Upper lobe of left lung (tissue), 6 donors: ENCODE measurements at regions not wholly inside any gene's neighbourhood (a gene's known extent, or its start where the extent isn't known, plus 50 kb on each side); places are given as distances from the start of the nearest gene placed in this dataset.

Experiments used
- ATAC-seq, 2 donors: fragments of 200-7000 bp; cut with Tn5 transposase; one replicate each; pipeline ENCODE4 v1.9.1; 2022; ENCODE audit warnings: mild to moderate bottlenecking in 2 of 2, moderate library complexity in 2 of 2; ENCODE audit not compliant: low FRiP score in 2 of 2
- DNase-seq, 2 donors: peaks; one replicate each; pipeline ENCODE4 v3.0.0-alpha.2; 2019 to 2020
- H3K27ac ChIP-seq, 4 donors: fragments of 200-600 bp; sonication (generic); one replicate each; pipeline ENCODE4 v1.5.1; 2016 to 2019
- H3K27me3 ChIP-seq, 4 donors: fragments of 200-600 bp; sonication (generic); one replicate each; pipeline ENCODE4 v1.5.1; 2017 to 2019
- H3K36me3 ChIP-seq, 4 donors: fragments of 200-600 bp; sonication (generic); one replicate each; pipeline ENCODE4 v1.5.1; 2016 to 2019
- H3K4me1 ChIP-seq, 4 donors: fragments of 200-600 bp; sonication (generic); one replicate each; pipeline ENCODE4 v1.5.1; 2018 to 2019
- H3K4me3 ChIP-seq, 4 donors: fragments of 200-600 bp; sonication (generic); one replicate each; pipeline ENCODE4 v1.5.1; 2017 to 2019; ENCODE audit warnings: mild to moderate bottlenecking in 2 of 4, moderate library complexity in 1 of 4
- H3K9me3 ChIP-seq, 4 donors: fragments of 200-600 bp; sonication (generic); one replicate each; pipeline ENCODE4 v1.5.1; 2018 to 2019
- EP300 ChIP-seq, 4 donors: sonication (generic); formaldehyde crosslinking; IDR thresholded peaks; one replicate each; pipeline ENCODE4 v1.5.1; 2017; ENCODE audit warnings: antibody characterized with exemption in 4 of 4, control low read depth in 2 of 4
- POLR2A ChIP-seq, 4 donors: fragments of 450-650 bp; IDR thresholded peaks; one replicate each; pipeline ENCODE4 v1.5.1; 2016 to 2017; ENCODE audit warnings: antibody characterized with exemption in 4 of 4, mild to moderate bottlenecking in 2 of 4
- POLR2AphosphoS5 ChIP-seq, 2 donors: sonication (generic); formaldehyde crosslinking; IDR thresholded peaks; one replicate each; pipeline ENCODE4 v1.5.1; 2017; ENCODE audit warnings: antibody characterized with exemption in 2 of 2
- WGBS, 2 donors: methylation state at CpG; one replicate each; pipeline ENCODE4 v1.1.5; 2017 to 2018; 5-methylcytosine and 5-hydroxymethylcytosine counted together
- TF ChIP-seq, protein P1 (sequence below), 6 experiments: fragments of 450-650 bp in 4 of 6; fragments of 200-600 bp in 2 of 6; sonication (generic) in 2 of 6; IDR thresholded peaks; one replicate each; pipeline ENCODE4 v1.5.1; 2016 to 2019; ENCODE audit warnings: antibody characterized with exemption in 6 of 6
- donor health status: DM: no; HTN: no; CAD: no; lungs with moderate emphysema.
- donor health status: DM: no; HTN: yes; CAD: no; lungs with severe emphysema.

DNA sequence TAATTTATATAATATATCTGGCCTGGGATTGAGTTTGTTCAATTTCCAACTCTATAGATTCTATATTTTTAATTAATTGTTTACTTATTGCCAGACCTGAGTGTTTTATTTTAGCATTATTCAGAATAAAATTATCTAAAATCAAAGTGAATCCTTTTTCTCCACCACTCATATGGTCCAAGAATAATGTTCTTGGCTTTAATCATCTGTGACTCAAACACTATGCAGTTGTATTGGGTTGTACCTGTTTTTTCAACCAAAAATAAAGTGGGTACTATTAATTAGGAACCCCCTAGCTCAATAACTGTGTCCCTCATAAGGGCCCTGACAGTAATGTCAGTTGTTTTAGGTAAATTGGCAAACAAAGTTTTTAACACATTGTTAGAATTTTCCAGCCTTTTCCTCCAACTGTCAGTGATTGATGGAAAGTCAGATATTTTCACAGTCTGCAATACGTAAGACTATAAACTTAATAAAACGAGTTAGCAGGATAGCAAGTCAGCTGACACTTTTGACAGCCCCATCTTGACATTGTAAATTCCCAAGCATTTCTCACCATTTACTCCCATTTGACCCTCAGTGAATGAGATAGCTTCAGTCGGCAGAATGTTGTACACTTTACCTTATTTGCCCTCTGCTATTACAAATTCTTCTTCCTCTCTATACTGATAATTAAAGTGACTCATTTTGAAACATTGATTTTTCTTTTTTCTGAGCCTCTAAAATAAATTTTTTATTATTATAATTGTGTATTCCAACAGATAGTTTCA, 587.4 kb downstream of the METTL4 start:
- no peak for DNase-seq
- H3K9me3 ChIP-seq = no peaks in the 10 kb centered on the region
- no peak overlapping the region for H3K4me3 ChIP-seq
- ATAC-seq = no peak
- H3K36me3 ChIP-seq = no peaks in the 10 kb centered on the region
- 39 to 50% methylated on average over 3 of the region's 3 CpGs for WGBS, 2 donors
- H3K27me3 ChIP-seq = no peaks in the 10 kb centered on the region
- no peaks in the 10 kb centered on the region for H3K4me1 ChIP-seq
- TF ChIP-seq POLR2A (IDR thresholded peaks at IDR 0.05) (no peak), POLR2AphosphoS5 (IDR thresholded peaks at IDR 0.05) (no peak), EP300 (IDR thresholded peaks at IDR 0.05) (no peak)
- TF ChIP-seq, protein P1, sequence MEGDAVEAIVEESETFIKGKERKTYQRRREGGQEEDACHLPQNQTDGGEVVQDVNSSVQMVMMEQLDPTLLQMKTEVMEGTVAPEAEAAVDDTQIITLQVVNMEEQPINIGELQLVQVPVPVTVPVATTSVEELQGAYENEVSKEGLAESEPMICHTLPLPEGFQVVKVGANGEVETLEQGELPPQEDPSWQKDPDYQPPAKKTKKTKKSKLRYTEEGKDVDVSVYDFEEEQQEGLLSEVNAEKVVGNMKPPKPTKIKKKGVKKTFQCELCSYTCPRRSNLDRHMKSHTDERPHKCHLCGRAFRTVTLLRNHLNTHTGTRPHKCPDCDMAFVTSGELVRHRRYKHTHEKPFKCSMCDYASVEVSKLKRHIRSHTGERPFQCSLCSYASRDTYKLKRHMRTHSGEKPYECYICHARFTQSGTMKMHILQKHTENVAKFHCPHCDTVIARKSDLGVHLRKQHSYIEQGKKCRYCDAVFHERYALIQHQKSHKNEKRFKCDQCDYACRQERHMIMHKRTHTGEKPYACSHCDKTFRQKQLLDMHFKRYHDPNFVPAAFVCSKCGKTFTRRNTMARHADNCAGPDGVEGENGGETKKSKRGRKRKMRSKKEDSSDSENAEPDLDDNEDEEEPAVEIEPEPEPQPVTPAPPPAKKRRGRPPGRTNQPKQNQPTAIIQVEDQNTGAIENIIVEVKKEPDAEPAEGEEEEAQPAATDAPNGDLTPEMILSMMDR (IDR thresholded peaks at IDR 0.05) = no peak
- H3K27ac ChIP-seq = no peak overlapping the region

GRCh38 chr18:1993866-1994265, 577.4 kb downstream of the METTL4 start:
- H3K9me3 ChIP-seq = no peaks in the 10 kb centered on the region
- 89 to 94% methylated on average over 3 of the region's 3 CpGs for WGBS, 2 donors
- H3K27me3 ChIP-seq = no peaks in the 10 kb centered on the region
- ATAC-seq (no peak), DNase-seq (no peak)
- TF ChIP-seq POLR2AphosphoS5 (IDR thresholded peaks at IDR 0.05) (no peak), EP300 (IDR thresholded peaks at IDR 0.05) (no peak), POLR2A (IDR thresholded peaks at IDR 0.05) (no peak)
- TF ChIP-seq, protein P1 (IDR thresholded peaks at IDR 0.05) = no peak
- no peaks in the 10 kb centered on the region for H3K4me1 ChIP-seq
- no peaks in the 10 kb centered on the region for H3K36me3 ChIP-seq
- no peak overlapping the region for H3K27ac ChIP-seq
- no peak overlapping the region for H3K4me3 ChIP-seq

- Histone ChIP-seq H3K27me3 (no peaks in the 10 kb centered on the region), H3K4me1 (no peaks in the 10 kb centered on the region), H3K27ac (no peak overlapping the region), H3K4me3 (no peak overlapping the region), H3K36me3 (no peaks in the 10 kb centered on the region), H3K9me3 (no peaks in the 10 kb centered on the region)
- DNase-seq (no peak), ATAC-seq (no peak)
- 34 to 41% methylated on average over 2 of the region's 2 CpGs for WGBS, 2 donors
- TF ChIP-seq POLR2AphosphoS5 (IDR thresholded peaks at IDR 0.05) = no peak
- TF ChIP-seq, protein P1 (IDR thresholded peaks at IDR 0.05) = no peak
- TF ChIP-seq EP300 (IDR thresholded peaks at IDR 0.05) = no peak
Measured at GRCh38 chr18:1994471-1994870, 576.8 kb downstream of the METTL4 start.

DNA sequence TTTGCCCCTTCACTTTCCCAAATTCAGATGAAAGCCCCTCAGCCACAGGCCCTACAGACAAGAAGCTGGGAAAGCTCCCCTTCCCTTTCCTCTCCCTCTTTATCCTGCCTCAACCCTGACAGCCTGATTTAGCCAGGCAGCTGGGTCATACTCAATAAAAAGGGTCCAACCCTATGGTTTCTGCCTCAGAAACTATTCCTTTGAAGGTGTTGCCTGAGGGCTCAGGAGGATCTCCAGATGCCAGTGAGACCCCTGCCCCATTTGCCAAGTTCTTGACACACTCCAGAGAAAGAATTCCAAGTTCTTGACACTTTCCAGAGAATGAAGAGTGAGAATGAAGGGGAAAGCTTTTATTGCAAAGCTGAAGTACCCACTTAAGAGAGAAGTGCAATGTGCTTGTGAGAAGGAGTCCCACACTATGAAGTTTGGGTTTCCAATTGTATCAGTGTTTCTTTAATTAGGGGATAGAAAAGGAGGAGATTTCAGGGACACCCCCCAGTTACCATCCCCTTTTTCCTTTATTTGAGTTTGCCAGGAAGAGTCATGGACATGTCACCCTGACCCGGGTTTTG, 576.2 kb downstream of the METTL4 start:
- Histone ChIP-seq H3K27ac (no peak overlapping the region), H3K36me3 (no peaks in the 10 kb centered on the region), H3K4me3 (no peak overlapping the region), H3K27me3 (no peaks in the 10 kb centered on the region), H3K4me1 (no peaks in the 10 kb centered on the region), H3K9me3 (no peaks in the 10 kb centered on the region)
- ATAC-seq (no peak), DNase-seq (no peak)
- TF ChIP-seq POLR2A (IDR thresholded peaks at IDR 0.05) (no peak), POLR2AphosphoS5 (IDR thresholded peaks at IDR 0.05) (no peak), EP300 (IDR thresholded peaks at IDR 0.05) (no peak)
- TF ChIP-seq, protein P1 (IDR thresholded peaks at IDR 0.05) = no peak
- WGBS, 2 donors = 25 to 45% methylated on average over 1 of the region's 1 CpG

GRCh38 chr18:1998121-1998520, 573.2 kb downstream of the METTL4 start:
- 43 to 56% methylated on average over 2 of the region's 2 CpGs for WGBS, 2 donors
- no peaks in the 10 kb centered on the region for H3K9me3 ChIP-seq

More at GRCh38 chr18:1998121-1998520, 573.2 kb downstream of the METTL4 start:
- peaks cover 0 to 8% (median 0%) of the 10 kb centered on the region in 4 donors for H3K4me1 ChIP-seq
- DNase-seq = no peak
- H3K36me3 ChIP-seq = no peaks in the 10 kb centered on the region
- no peaks in the 10 kb centered on the region for H3K27me3 ChIP-seq
- ATAC-seq = no peak
- H3K27ac ChIP-seq = no peak overlapping the region
- TF ChIP-seq POLR2AphosphoS5 (IDR thresholded peaks at IDR 0.05) = no peak
- no peak for TF ChIP-seq EP300 (IDR thresholded peaks at IDR 0.05)
- TF ChIP-seq POLR2A (IDR thresholded peaks at IDR 0.05) = no peak
- TF ChIP-seq, protein P1 (IDR thresholded peaks at IDR 0.05) = no peak
- no peak overlapping the region for H3K4me3 ChIP-seq
